Tibial artery (tissue), 4 donors: ENCODE measurements at regions not wholly inside any gene's neighbourhood (a gene's known extent, or its start where the extent isn't known, plus 50 kb on each side); places are given as distances from the start of the nearest gene placed in this dataset.

Source experiments
- DNase-seq, 2 donors: peaks; one replicate each; pipeline ENCODE4 v3.0.0-alpha.2; 2019
- H3K27ac ChIP-seq, 2 donors: fragments of 200-600 bp; sonication (generic) in 1 of 2; 1 replicate in 1 of 2; 2 replicates in 1 of 2; pipeline ENCODE4 v1.5.1; 2018 to 2019; ENCODE audit warnings: mild to moderate bottlenecking in 1 of 2
- H3K27me3 ChIP-seq, 2 donors: fragments of 200-600 bp; sonication (generic) in 1 of 2; one replicate each; pipeline versions ENCODE4 v1.5.1 to v1.6.0; 2016 to 2019
- H3K36me3 ChIP-seq, 3 donors: fragments of 200-600 bp; sonication (generic) in 2 of 3; one replicate each; pipeline ENCODE4 v1.5.1; 2016 to 2019; ENCODE audit warnings: mild to moderate bottlenecking in 2 of 3
- H3K4me1 ChIP-seq, 4 donors: fragments of 200-600 bp; sonication (generic) in 2 of 4; 1 replicate in 3 of 4; 2 replicates in 1 of 4; pipeline ENCODE4 v1.5.1; 2016 to 2019
- H3K4me3 ChIP-seq, 2 donors: fragments of 200-600 bp; sonication (generic) in 1 of 2; 1 replicate in 1 of 2; 2 replicates in 1 of 2; pipeline ENCODE4 v1.5.1; 2018 to 2019; ENCODE audit warnings: mild to moderate bottlenecking in 2 of 2
- H3K9me3 ChIP-seq, 3 donors: fragments of 200-600 bp; sonication (generic) in 1 of 3; one replicate each; pipeline ENCODE4 v1.5.1; 2016 to 2019
- CTCF ChIP-seq, 2 experiments: fragments of 200-600 bp in 1 of 2; fragments of 450-650 bp in 1 of 2; IDR thresholded peaks; one replicate each; pipeline ENCODE4 v1.5.1; 2017 to 2019; ENCODE audit warnings: antibody characterized with exemption in 2 of 2, mild to moderate bottlenecking in 1 of 2, moderate library complexity in 1 of 2
- intact Hi-C: fragments of 100-400 bp; cut with DNase I; formaldehyde crosslinking; loops from one replicate; pipeline ENCODE4 v1.15.0; 2023; ENCODE audit warnings: low total_unique reads

GRCh38 chr18:56172527-56172926, 465.9 kb downstream of the TXNL1 start:
- no peak for DNase-seq
- peaks cover 0 to 13% (median 8%) of the 10 kb centered on the region in 4 donors for H3K4me1 ChIP-seq
- H3K9me3 ChIP-seq, result no peaks in the 10 kb centered on the region
- H3K4me3 ChIP-seq, result no peak overlapping the region
- H3K27me3 ChIP-seq, result no peaks in the 10 kb centered on the region
- TF ChIP-seq CTCF (IDR thresholded peaks at IDR 0.05), result no peak
- no peak overlapping the region for H3K27ac ChIP-seq
- intact Hi-C loops, result no loop called here
- no peaks in the 10 kb centered on the region for H3K36me3 ChIP-seq

- Histone ChIP-seq H3K27ac (no peak overlapping the region), H3K9me3 (no peaks in the 10 kb centered on the region), H3K27me3 (no peaks in the 10 kb centered on the region), H3K36me3 (no peaks in the 10 kb centered on the region), H3K4me1 (peaks cover 0 to 20% (median 12%) of the 10 kb centered on the region in 4 donors), H3K4me3 (no peak overlapping the region)
- no peak for DNase-seq
- no peak for TF ChIP-seq CTCF (IDR thresholded peaks at IDR 0.05)
- intact Hi-C loops, result no loop called here
Observed at GRCh38 chr18:56171848-56172247, 466.5 kb downstream of the TXNL1 start.

GRCh38 chr18:56168049-56168781, 470.2 kb downstream of the TXNL1 start:
- intact Hi-C loops, result no loop called here
- Histone ChIP-seq H3K4me3 (no peak overlapping the region), H3K4me1 (peaks cover 0 to 24% (median 12%) of the 10 kb centered on the region in 4 donors), H3K36me3 (no peaks in the 10 kb centered on the region), H3K27ac (peak overlapping the region; percentile 36 to 45), H3K27me3 (no peaks in the 10 kb centered on the region), H3K9me3 (no peaks in the 10 kb centered on the region)
- TF ChIP-seq CTCF (IDR thresholded peaks at IDR 0.05), result no peak
- no peak for DNase-seq

GRCh38 chr18:56167366-56167765, 471.0 kb downstream of the TXNL1 start:
- no peaks in the 10 kb centered on the region for H3K36me3 ChIP-seq
- no peaks in the 10 kb centered on the region for H3K9me3 ChIP-seq
- no peak for TF ChIP-seq CTCF (IDR thresholded peaks at IDR 0.05)
- no peak overlapping the region for H3K4me3 ChIP-seq
- no peaks in the 10 kb centered on the region for H3K27me3 ChIP-seq
- intact Hi-C loops, result no loop called here
- no peak for DNase-seq
- H3K4me1 ChIP-seq, result peaks cover 0 to 32% (median 12%) of the 10 kb centered on the region in 4 donors
- H3K27ac ChIP-seq, result no peak overlapping the region

GRCh38 chr18:56166914-56167313, 471.5 kb downstream of the TXNL1 start:
- no peak overlapping the region for H3K4me3 ChIP-seq
- no peak for DNase-seq
- H3K36me3 ChIP-seq, result no peaks in the 10 kb centered on the region
- no peak overlapping the region for H3K27ac ChIP-seq
- intact Hi-C loops, result no loop called here
- no peaks in the 10 kb centered on the region for H3K9me3 ChIP-seq
- H3K27me3 ChIP-seq, result no peaks in the 10 kb centered on the region
- no peak for TF ChIP-seq CTCF (IDR thresholded peaks at IDR 0.05)
- peaks cover 0 to 35% (median 12%) of the 10 kb centered on the region in 4 donors for H3K4me1 ChIP-seq
